ENCODE measurements at regions not wholly inside any gene's neighbourhood (a gene's known extent, or its start where the extent isn't known, plus 50 kb on each side); places are given as distances from the start of the nearest gene placed in this dataset.

- WGBS, 2 experiments, result 96 to 100% methylated on average over 2 to 3 of the region's 3 CpGs
- Histone ChIP-seq H3K9me3 (ENCODE audit: control insufficient read depth, low read length) (no peaks in the 10 kb centered on the region), H3K27ac (ENCODE audit: insufficient read depth, low read depth, low read length, poor library complexity, severe bottlenecking) (no peak overlapping the region), H3K36me3 (ENCODE audit: control insufficient read depth, insufficient read depth, low read length) (no peaks in the 10 kb centered on the region), H3K4me3 (ENCODE audit: insufficient read depth, low read depth, low read length) (no peak overlapping the region), H3K4me1 (ENCODE audit: control insufficient read depth, insufficient read depth, low read length) (no peaks in the 10 kb centered on the region), H3K27me3 (ENCODE audit: control insufficient read depth, insufficient read depth, low read length, poor library complexity, severe bottlenecking) (no peaks in the 10 kb centered on the region)
Measured at GRCh38 chr10:61181832-61182231, 237.8 kb upstream of the RHOBTB1 start.

DNA sequence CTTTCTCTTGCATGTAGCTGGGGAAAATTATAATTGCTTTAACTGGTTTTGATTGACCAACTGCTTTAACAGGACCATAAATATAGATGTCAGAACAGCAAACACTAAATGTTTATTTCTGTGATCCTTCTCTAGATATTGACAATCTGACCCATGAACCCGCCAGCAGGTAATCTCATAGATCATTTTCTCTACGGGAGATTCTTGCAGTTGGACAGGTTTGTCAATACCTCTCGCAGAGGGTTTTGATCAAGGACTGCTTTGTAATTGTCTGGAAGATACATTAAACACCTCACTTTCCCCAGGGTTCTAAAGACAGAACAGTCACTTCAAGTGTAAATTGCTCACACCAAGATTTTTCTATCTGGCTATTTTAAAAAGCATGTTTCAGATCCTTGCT is 235.8 kb upstream of the RHOBTB1 start:
- Histone ChIP-seq H3K4me3 (ENCODE audit: insufficient read depth, low read depth, low read length) (no peak overlapping the region), H3K27ac (ENCODE audit: insufficient read depth, low read depth, low read length, poor library complexity, severe bottlenecking) (no peak overlapping the region), H3K9me3 (ENCODE audit: control insufficient read depth, low read length) (no peaks in the 10 kb centered on the region), H3K4me1 (ENCODE audit: control insufficient read depth, insufficient read depth, low read length) (no peaks in the 10 kb centered on the region), H3K27me3 (ENCODE audit: control insufficient read depth, insufficient read depth, low read length, poor library complexity, severe bottlenecking) (no peaks in the 10 kb centered on the region), H3K36me3 (ENCODE audit: control insufficient read depth, insufficient read depth, low read length) (no peaks in the 10 kb centered on the region)
- WGBS, 2 experiments, result 95 to 96% methylated on average over 3 of the region's 3 CpGs

DNA sequence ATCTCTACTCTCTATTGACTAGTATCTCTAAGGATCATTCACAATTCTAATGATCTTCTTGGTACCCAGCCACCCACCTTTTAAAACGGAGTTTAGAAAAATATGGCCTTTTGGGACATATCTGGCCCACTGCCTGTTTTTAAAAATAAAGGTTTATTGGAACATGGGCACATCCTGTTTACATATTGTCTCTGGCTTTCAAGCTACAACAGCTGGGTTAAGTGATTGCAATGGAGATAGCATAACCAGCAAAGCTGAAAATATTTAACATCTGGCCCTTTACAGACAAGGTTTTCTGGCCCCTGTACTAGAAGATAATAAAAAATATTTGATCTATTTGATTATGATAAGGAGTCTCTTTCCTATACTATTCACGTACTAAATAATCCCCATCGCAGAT is 232.4 kb upstream of the RHOBTB1 start:
- WGBS, 2 experiments, result 91 to 100% methylated on average over 2 to 3 of the region's 3 CpGs
- Histone ChIP-seq H3K4me3 (ENCODE audit: insufficient read depth, low read depth, low read length) (no peak overlapping the region), H3K36me3 (ENCODE audit: control insufficient read depth, insufficient read depth, low read length) (no peaks in the 10 kb centered on the region), H3K27me3 (ENCODE audit: control insufficient read depth, insufficient read depth, low read length, poor library complexity, severe bottlenecking) (no peaks in the 10 kb centered on the region), H3K4me1 (ENCODE audit: control insufficient read depth, insufficient read depth, low read length) (no peaks in the 10 kb centered on the region), H3K9me3 (ENCODE audit: control insufficient read depth, low read length) (no peaks in the 10 kb centered on the region), H3K27ac (ENCODE audit: insufficient read depth, low read depth, low read length, poor library complexity, severe bottlenecking) (no peak overlapping the region)

DNA sequence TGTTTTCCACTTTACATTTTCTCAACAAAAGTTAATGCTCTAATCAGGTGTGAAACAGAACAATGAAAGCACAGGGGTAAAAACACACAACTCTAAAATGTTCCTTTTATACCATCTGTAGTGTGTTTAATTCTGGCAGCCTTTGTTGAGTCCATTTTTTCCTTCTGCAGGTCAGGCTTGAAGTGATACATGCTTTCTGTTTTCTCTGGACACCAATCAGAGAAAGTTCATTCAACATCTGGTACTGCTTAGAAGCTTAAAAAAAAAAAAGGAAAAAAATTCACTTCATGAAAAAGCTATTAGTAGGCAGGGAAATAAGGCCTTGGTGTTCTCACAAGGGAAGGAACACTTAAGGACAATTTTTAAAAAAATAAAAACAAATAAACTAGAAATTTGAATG is 231.3 kb upstream of the RHOBTB1 start:
- H3K36me3 ChIP-seq (ENCODE audit: control insufficient read depth, insufficient read depth, low read length), result no peaks in the 10 kb centered on the region
- no peak overlapping the region for H3K4me3 ChIP-seq (ENCODE audit: insufficient read depth, low read depth, low read length)
- no peaks in the 10 kb centered on the region for H3K4me1 ChIP-seq (ENCODE audit: control insufficient read depth, insufficient read depth, low read length)
- no peak overlapping the region for H3K27ac ChIP-seq (ENCODE audit: insufficient read depth, low read depth, low read length, poor library complexity, severe bottlenecking)
- H3K27me3 ChIP-seq (ENCODE audit: control insufficient read depth, insufficient read depth, low read length, poor library complexity, severe bottlenecking), result no peaks in the 10 kb centered on the region
- no peaks in the 10 kb centered on the region for H3K9me3 ChIP-seq (ENCODE audit: control insufficient read depth, low read length)

DNA sequence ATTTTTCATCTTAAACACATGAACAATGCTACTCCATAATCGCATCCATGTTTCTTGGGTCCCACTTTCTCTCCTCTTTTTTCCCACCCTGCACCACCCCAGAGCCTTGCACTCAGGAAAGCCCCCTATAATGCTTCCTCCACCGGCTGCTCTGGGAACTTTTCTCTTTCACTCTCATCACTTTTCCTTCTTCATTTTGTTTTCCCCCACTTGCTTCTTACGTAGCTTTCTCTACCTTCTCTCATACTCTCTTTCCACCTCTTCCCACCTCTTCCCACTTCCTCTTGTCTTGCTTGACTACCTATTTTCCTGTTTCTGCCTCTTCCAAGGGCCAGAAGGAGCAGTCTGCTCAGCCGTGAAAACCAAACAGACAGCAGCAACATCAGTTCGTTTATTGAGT is 229.5 kb upstream of the RHOBTB1 start:
- Histone ChIP-seq H3K36me3 (ENCODE audit: control insufficient read depth, insufficient read depth, low read length) (no peaks in the 10 kb centered on the region), H3K27me3 (ENCODE audit: control insufficient read depth, insufficient read depth, low read length, poor library complexity, severe bottlenecking) (no peaks in the 10 kb centered on the region), H3K4me1 (ENCODE audit: control insufficient read depth, insufficient read depth, low read length) (no peaks in the 10 kb centered on the region), H3K9me3 (ENCODE audit: control insufficient read depth, low read length) (no peaks in the 10 kb centered on the region), H3K4me3 (ENCODE audit: insufficient read depth, low read depth, low read length) (no peak overlapping the region), H3K27ac (ENCODE audit: insufficient read depth, low read depth, low read length, poor library complexity, severe bottlenecking) (no peak overlapping the region)
- 91 to 94% methylated on average over 5 of the region's 5 CpGs for WGBS, 2 experiments

- H3K4me1 ChIP-seq (ENCODE audit: control insufficient read depth, insufficient read depth, low read length), result no peaks in the 10 kb centered on the region
- no peak overlapping the region for H3K4me3 ChIP-seq (ENCODE audit: insufficient read depth, low read depth, low read length)
- no peaks in the 10 kb centered on the region for H3K36me3 ChIP-seq (ENCODE audit: control insufficient read depth, insufficient read depth, low read length)
- 89 to 92% methylated on average over 5 of the region's 5 CpGs for WGBS, 2 experiments
- no peaks in the 10 kb centered on the region for H3K27me3 ChIP-seq (ENCODE audit: control insufficient read depth, insufficient read depth, low read length, poor library complexity, severe bottlenecking)
- no peak overlapping the region for H3K27ac ChIP-seq (ENCODE audit: insufficient read depth, low read depth, low read length, poor library complexity, severe bottlenecking)
- H3K9me3 ChIP-seq (ENCODE audit: control insufficient read depth, low read length), result no peaks in the 10 kb centered on the region
Measured at GRCh38 chr10:61172182-61172926, 228.4 kb upstream of the RHOBTB1 start.

DNA sequence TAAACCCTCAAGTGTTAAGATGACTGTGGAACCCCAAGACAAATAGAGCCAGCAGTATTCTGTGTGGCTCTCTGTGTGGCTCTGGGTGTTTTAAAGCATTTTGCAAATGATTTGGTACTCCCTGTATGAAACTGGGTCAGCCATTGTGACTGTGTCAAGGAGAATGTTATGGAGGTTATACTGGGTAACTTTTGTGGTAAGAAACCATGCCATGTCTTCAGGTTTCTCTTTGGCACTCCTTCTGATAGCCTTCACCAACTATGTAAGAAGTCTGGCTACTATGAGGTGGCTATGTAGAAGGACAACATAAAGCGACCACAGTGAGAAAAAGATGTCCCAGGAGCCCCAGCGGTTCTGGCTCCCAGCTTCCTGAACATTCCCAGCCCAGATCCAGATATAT is 226.6 kb upstream of the RHOBTB1 start:
- 86 to 87% methylated on average over 2 of the region's 2 CpGs for WGBS, 2 experiments
- Histone ChIP-seq H3K4me3 (ENCODE audit: insufficient read depth, low read depth, low read length) (no peak overlapping the region), H3K27ac (ENCODE audit: insufficient read depth, low read depth, low read length, poor library complexity, severe bottlenecking) (no peak overlapping the region), H3K4me1 (ENCODE audit: control insufficient read depth, insufficient read depth, low read length) (no peaks in the 10 kb centered on the region), H3K36me3 (ENCODE audit: control insufficient read depth, insufficient read depth, low read length) (no peaks in the 10 kb centered on the region), H3K27me3 (ENCODE audit: control insufficient read depth, insufficient read depth, low read length, poor library complexity, severe bottlenecking) (no peaks in the 10 kb centered on the region), H3K9me3 (ENCODE audit: control insufficient read depth, low read length) (no peaks in the 10 kb centered on the region)

DNA sequence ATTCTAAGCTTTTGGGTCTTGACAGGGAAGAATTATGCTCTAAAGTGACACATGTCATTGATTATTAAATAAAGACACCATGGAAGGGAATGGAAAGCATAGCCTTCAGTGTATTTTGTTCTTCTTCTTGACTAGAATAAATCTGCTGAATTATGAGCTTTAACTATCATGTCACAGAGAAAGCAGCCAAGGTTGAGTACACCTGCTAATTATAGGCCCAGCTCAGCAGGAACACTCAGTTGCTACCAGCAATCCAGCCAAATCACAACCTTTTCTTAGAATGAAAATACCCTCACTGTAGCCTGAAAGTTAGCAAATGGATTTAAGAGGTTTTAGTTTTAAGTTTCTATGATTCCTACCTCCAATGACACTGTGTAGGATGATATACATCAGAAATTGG is 225.3 kb upstream of the RHOBTB1 start:
- Histone ChIP-seq H3K36me3 (ENCODE audit: control insufficient read depth, insufficient read depth, low read length) (no peaks in the 10 kb centered on the region), H3K4me3 (ENCODE audit: insufficient read depth, low read depth, low read length) (no peak overlapping the region), H3K27me3 (ENCODE audit: control insufficient read depth, insufficient read depth, low read length, poor library complexity, severe bottlenecking) (no peaks in the 10 kb centered on the region), H3K27ac (ENCODE audit: insufficient read depth, low read depth, low read length, poor library complexity, severe bottlenecking) (no peak overlapping the region), H3K9me3 (ENCODE audit: control insufficient read depth, low read length) (no peaks in the 10 kb centered on the region), H3K4me1 (ENCODE audit: control insufficient read depth, insufficient read depth, low read length) (no peaks in the 10 kb centered on the region)

DNA sequence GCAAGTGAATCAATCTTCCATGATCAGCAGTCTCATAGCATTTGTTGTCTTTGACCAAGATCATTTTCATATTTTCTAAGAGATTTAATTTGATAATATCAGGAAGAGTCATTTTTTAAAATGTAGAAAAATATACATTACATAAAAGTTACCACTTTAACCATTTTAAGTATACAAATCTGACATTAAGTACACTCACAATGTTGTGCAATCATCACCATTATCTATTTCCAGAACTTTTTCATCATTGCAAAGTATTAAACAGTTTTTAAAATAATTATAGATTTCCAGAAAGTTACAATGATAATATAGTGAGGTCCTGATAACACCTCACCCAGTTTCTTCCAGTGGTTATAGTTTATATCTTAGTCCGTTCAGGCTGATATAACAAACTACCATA is 222.5 kb upstream of the RHOBTB1 start:
- H3K27ac ChIP-seq (ENCODE audit: insufficient read depth, low read depth, low read length, poor library complexity, severe bottlenecking), result no peak overlapping the region
- no peaks in the 10 kb centered on the region for H3K9me3 ChIP-seq (ENCODE audit: control insufficient read depth, low read length)
- no CpG with 5 or more reads among the region's 1 CpG for WGBS, 2 experiments
- no peaks in the 10 kb centered on the region for H3K27me3 ChIP-seq (ENCODE audit: control insufficient read depth, insufficient read depth, low read length, poor library complexity, severe bottlenecking)
- no peaks in the 10 kb centered on the region for H3K36me3 ChIP-seq (ENCODE audit: control insufficient read depth, insufficient read depth, low read length)
- no peaks in the 10 kb centered on the region for H3K4me1 ChIP-seq (ENCODE audit: control insufficient read depth, insufficient read depth, low read length)
- H3K4me3 ChIP-seq (ENCODE audit: insufficient read depth, low read depth, low read length), result no peak overlapping the region

GRCh38 chr10:61166065-61166464 is 222.1 kb upstream of the RHOBTB1 start:
- no peak overlapping the region for H3K27ac ChIP-seq (ENCODE audit: insufficient read depth, low read depth, low read length, poor library complexity, severe bottlenecking)
- H3K27me3 ChIP-seq (ENCODE audit: control insufficient read depth, insufficient read depth, low read length, poor library complexity, severe bottlenecking), result no peaks in the 10 kb centered on the region
- H3K9me3 ChIP-seq (ENCODE audit: control insufficient read depth, low read length), result no peaks in the 10 kb centered on the region
- H3K4me3 ChIP-seq (ENCODE audit: insufficient read depth, low read depth, low read length), result no peak overlapping the region
- no peaks in the 10 kb centered on the region for H3K4me1 ChIP-seq (ENCODE audit: control insufficient read depth, insufficient read depth, low read length)
- no peaks in the 10 kb centered on the region for H3K36me3 ChIP-seq (ENCODE audit: control insufficient read depth, insufficient read depth, low read length)

Data from ectodermal cell (in vitro differentiated cells).